HFFc6 (cell line): ENCODE measurements at regions not wholly inside any gene's neighbourhood (a gene's known extent, or its start where the extent isn't known, plus 50 kb on each side); places are given as distances from the start of the nearest gene placed in this dataset.

Source experiments
- DNase-seq: peaks from one replicate; pipeline ENCODE4 v3.0.0-alpha.2; 2018
- H3K27ac Mint-ChIP-seq: 2 replicates; pipeline ENCODE4 v1.8.0; 2020; ENCODE audit warnings: mild to moderate bottlenecking, mixed read lengths
- H3K27me3 Mint-ChIP-seq: 2 replicates; pipeline ENCODE4 v1.8.0; 2021; ENCODE audit warnings: mild to moderate bottlenecking, moderate library complexity, mixed read lengths; ENCODE audit not compliant: insufficient read depth
- H3K36me3 Mint-ChIP-seq: 2 replicates; pipeline ENCODE4 v1.8.0; 2021; ENCODE audit warnings: low read depth, mixed read lengths
- H3K4me1 Mint-ChIP-seq: 2 replicates; pipeline ENCODE4 v1.8.0; 2020; ENCODE audit warnings: low read depth, mixed read lengths
- H3K4me3 Mint-ChIP-seq: 2 replicates; pipeline ENCODE4 v1.8.0; 2020; ENCODE audit warnings: mild to moderate bottlenecking, moderate library complexity, mixed read lengths
- H3K9me3 Mint-ChIP-seq: 2 replicates; pipeline ENCODE4 v1.8.0; 2020; ENCODE audit warnings: mild to moderate bottlenecking, mixed read lengths
- CTCF ChIP-seq: fragments of 200-600 bp; sonication (generic); IDR thresholded peaks from 2 replicates; pipeline ENCODE4 v1.5.0; 2021; ENCODE audit warnings: antibody characterized with exemption, mild to moderate bottlenecking

GRCh38 chr5:68446070-68446357 is 230.5 kb downstream of the PIK3R1 start:
- H3K4me3 Mint-ChIP-seq = no peak overlapping the region
- DNase-seq = no peak
- no peaks in the 10 kb centered on the region; the same call in 1 of the 2 replicates for H3K36me3 Mint-ChIP-seq
- H3K27me3 Mint-ChIP-seq = no peaks in the 10 kb centered on the region
- no peak for TF ChIP-seq CTCF
- peaks cover 22% of the 10 kb centered on the region for H3K4me1 Mint-ChIP-seq
- H3K9me3 Mint-ChIP-seq = no peaks in the 10 kb centered on the region
- H3K27ac Mint-ChIP-seq = no peak overlapping the region

- no peaks in the 10 kb centered on the region; the same call in 1 of the 2 replicates for H3K36me3 Mint-ChIP-seq
- H3K27me3 Mint-ChIP-seq = no peaks in the 10 kb centered on the region
- no peaks in the 10 kb centered on the region for H3K9me3 Mint-ChIP-seq
- no peak for TF ChIP-seq CTCF
- no peak overlapping the region for H3K4me3 Mint-ChIP-seq
- H3K27ac Mint-ChIP-seq = no peak overlapping the region
- DNase-seq = no peak
- peaks cover 18% of the 10 kb centered on the region for H3K4me1 Mint-ChIP-seq
Observed at GRCh38 chr5:68446487-68446894, 230.9 kb downstream of the PIK3R1 start.

GRCh38 chr5:68447136-68447929 is 231.8 kb downstream of the PIK3R1 start:
- no peak for DNase-seq
- Mint-ChIP-seq H3K9me3 (no peaks in the 10 kb centered on the region), H3K27ac (no peak overlapping the region), H3K4me1 (peaks cover 23% of the 10 kb centered on the region), H3K36me3 (no peaks in the 10 kb centered on the region; the same call in 1 of the 2 replicates), H3K27me3 (no peaks in the 10 kb centered on the region), H3K4me3 (no peak overlapping the region)
- TF ChIP-seq CTCF = no peak

GRCh38 chr5:68449380-68449779 is 233.8 kb downstream of the PIK3R1 start:
- no peak for TF ChIP-seq CTCF
- H3K9me3 Mint-ChIP-seq = no peaks in the 10 kb centered on the region
- H3K36me3 Mint-ChIP-seq = no peaks in the 10 kb centered on the region; the same call in 1 of the 2 replicates
- no peak overlapping the region for H3K4me3 Mint-ChIP-seq
- H3K27ac Mint-ChIP-seq = no peak overlapping the region
- H3K27me3 Mint-ChIP-seq = no peaks in the 10 kb centered on the region
- no peak for DNase-seq
- peaks cover 38% of the 10 kb centered on the region for H3K4me1 Mint-ChIP-seq

- H3K27me3 Mint-ChIP-seq = no peaks in the 10 kb centered on the region
- DNase-seq = no peak
- no peaks in the 10 kb centered on the region; the same call in 1 of the 2 replicates for H3K36me3 Mint-ChIP-seq
- H3K9me3 Mint-ChIP-seq = no peaks in the 10 kb centered on the region
- no peak for TF ChIP-seq CTCF
- no peak overlapping the region for H3K27ac Mint-ChIP-seq
- peaks cover 47% of the 10 kb centered on the region for H3K4me1 Mint-ChIP-seq
- H3K4me3 Mint-ChIP-seq = no peak overlapping the region
Observed at GRCh38 chr5:68450245-68450852, 234.8 kb downstream of the PIK3R1 start.
